ENCODE measurements at regions not wholly inside any gene's neighbourhood (a gene's known extent, or its start where the extent isn't known, plus 50 kb on each side); places are given as distances from the start of the nearest gene placed in this dataset.

- Mint-ChIP-seq H3K4me3 (no peak overlapping the region), H3K36me3 (peaks cover 4% of the 10 kb centered on the region), H3K9me3 (peaks cover 17% of the 10 kb centered on the region), H3K27ac (peak overlapping the region; percentile 77), H3K27me3 (ENCODE audit: low read depth) (no peaks in the 10 kb centered on the region), H3K4me1 (peaks cover 32% of the 10 kb centered on the region)
- TF ChIP-seq, protein P1, sequence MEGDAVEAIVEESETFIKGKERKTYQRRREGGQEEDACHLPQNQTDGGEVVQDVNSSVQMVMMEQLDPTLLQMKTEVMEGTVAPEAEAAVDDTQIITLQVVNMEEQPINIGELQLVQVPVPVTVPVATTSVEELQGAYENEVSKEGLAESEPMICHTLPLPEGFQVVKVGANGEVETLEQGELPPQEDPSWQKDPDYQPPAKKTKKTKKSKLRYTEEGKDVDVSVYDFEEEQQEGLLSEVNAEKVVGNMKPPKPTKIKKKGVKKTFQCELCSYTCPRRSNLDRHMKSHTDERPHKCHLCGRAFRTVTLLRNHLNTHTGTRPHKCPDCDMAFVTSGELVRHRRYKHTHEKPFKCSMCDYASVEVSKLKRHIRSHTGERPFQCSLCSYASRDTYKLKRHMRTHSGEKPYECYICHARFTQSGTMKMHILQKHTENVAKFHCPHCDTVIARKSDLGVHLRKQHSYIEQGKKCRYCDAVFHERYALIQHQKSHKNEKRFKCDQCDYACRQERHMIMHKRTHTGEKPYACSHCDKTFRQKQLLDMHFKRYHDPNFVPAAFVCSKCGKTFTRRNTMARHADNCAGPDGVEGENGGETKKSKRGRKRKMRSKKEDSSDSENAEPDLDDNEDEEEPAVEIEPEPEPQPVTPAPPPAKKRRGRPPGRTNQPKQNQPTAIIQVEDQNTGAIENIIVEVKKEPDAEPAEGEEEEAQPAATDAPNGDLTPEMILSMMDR (IDR thresholded peaks at IDR 0.05; ENCODE audit: unreplicated experiment): no peak
- DNase-seq (ENCODE audit: low spot score in 2 of 2, unreplicated experiment in 2 of 2): no peak
Measured at GRCh38 chr4:96784336-96784735, 944.4 kb downstream of the PDHA2 start.

DNA sequence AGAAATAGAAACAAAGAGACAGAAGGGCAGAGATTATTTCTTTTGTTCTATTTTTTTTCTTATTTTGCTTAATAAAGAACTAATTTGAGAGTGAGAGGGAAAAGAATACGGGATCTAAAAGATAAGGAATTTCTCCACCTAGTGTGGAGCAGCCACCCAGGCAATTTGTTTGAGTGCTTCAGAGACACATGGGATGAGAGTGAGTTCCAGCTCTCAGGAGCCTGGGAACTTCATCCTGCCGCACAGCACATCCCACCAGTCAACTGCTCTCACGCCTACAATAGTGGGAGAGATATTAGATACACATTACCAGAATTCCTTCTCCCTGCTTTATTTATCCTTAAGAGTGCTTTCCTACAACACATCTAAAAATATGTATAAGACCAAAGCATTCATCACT is 946.4 kb downstream of the PDHA2 start:
- Mint-ChIP-seq H3K9me3 (peaks cover 8% of the 10 kb centered on the region), H3K4me1 (peaks cover 32% of the 10 kb centered on the region), H3K27me3 (ENCODE audit: low read depth) (no peaks in the 10 kb centered on the region), H3K27ac (peak overlapping the region; percentile 76), H3K36me3 (no peaks in the 10 kb centered on the region), H3K4me3 (no peak overlapping the region)
- DNase-seq (ENCODE audit: low spot score in 2 of 2, unreplicated experiment in 2 of 2): no peak
- TF ChIP-seq, protein P1 (IDR thresholded peaks at IDR 0.05; ENCODE audit: unreplicated experiment): no peak

DNA sequence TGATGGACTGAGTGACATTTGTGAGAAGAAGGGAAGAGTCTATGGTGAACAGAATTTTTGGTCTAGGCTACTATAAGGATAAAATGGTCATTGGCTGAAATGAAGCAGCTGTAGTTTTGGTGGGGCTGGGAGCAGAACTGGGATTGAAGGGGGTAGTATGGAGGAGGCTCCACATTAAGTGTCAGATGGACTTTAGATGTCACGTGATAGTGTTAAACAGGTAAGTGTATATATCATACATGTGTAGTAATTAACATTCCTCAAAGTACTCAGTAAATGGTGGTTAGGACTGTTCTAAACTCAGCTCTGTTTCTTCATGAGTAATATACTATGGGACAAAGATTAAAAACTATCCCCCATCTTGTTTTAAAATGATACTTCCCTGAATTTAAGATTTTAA is 947.9 kb downstream of the PDHA2 start:
- Mint-ChIP-seq H3K27ac (no peak overlapping the region), H3K36me3 (no peaks in the 10 kb centered on the region), H3K4me3 (no peak overlapping the region), H3K9me3 (peaks cover 6% of the 10 kb centered on the region), H3K4me1 (peaks cover 32% of the 10 kb centered on the region), H3K27me3 (ENCODE audit: low read depth) (no peaks in the 10 kb centered on the region)
- no peak for DNase-seq (ENCODE audit: low spot score in 2 of 2, unreplicated experiment in 2 of 2)
- TF ChIP-seq, protein P1 (IDR thresholded peaks at IDR 0.05; ENCODE audit: unreplicated experiment): no peak

DNA sequence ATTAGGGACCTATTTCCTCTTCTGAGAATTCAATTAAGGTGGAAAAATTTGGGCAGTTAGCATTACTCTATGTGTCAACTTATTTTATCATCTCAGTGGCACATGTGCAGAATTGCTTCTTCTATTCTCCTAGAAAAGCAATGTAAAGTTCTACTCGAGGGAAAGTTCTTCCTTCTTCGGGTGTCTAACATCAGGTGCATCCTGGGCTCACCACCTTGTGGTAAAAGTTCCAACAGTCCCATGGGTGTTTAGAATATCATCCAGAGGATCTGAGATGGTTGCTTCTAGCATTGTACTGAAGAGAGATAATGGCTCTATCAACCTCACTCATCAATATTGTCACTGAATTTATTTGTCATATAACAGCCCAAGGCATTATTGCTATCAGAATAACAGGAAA is 969.7 kb downstream of the PDHA2 start:
- H3K4me3 Mint-ChIP-seq: no peak overlapping the region
- peaks cover 2% of the 10 kb centered on the region for H3K36me3 Mint-ChIP-seq
- H3K4me1 Mint-ChIP-seq: no peaks in the 10 kb centered on the region
- TF ChIP-seq, protein P1 (IDR thresholded peaks at IDR 0.05; ENCODE audit: unreplicated experiment): no peak
- H3K9me3 Mint-ChIP-seq: peaks cover 32% of the 10 kb centered on the region
- no peak for DNase-seq (ENCODE audit: low spot score in 2 of 2, unreplicated experiment in 2 of 2)
- H3K27me3 Mint-ChIP-seq (ENCODE audit: low read depth): no peaks in the 10 kb centered on the region
- H3K27ac Mint-ChIP-seq: no peak overlapping the region

DNA sequence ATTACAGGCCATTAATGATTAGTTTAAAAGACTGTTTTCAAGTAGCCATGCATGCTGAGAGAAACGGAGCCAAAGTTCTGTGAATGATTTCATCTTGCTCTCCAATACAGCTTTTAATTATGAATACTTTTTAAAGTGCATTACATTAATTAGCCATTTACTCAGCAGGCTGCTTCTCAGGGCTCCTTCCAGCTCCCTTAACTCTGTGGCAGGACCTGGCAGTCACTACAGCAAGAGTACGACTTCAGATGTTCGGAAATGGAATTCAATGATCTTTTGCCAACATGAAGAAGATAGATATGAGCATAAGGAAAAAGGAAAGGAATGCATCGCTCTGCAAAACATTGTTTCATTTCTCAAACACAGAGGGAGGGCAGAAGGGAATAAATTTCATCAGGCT is 987.2 kb downstream of the PDHA2 start:
- Mint-ChIP-seq H3K4me1 (peaks cover 29% of the 10 kb centered on the region), H3K27me3 (ENCODE audit: low read depth) (no peaks in the 10 kb centered on the region), H3K27ac (peak overlapping the region; percentile 82), H3K36me3 (no peaks in the 10 kb centered on the region), H3K9me3 (peaks cover 7% of the 10 kb centered on the region), H3K4me3 (no peak overlapping the region)
- no peak for DNase-seq (ENCODE audit: low spot score in 2 of 2, unreplicated experiment in 2 of 2)
- TF ChIP-seq, protein P1 (IDR thresholded peaks at IDR 0.05; ENCODE audit: unreplicated experiment): no peak

DNA sequence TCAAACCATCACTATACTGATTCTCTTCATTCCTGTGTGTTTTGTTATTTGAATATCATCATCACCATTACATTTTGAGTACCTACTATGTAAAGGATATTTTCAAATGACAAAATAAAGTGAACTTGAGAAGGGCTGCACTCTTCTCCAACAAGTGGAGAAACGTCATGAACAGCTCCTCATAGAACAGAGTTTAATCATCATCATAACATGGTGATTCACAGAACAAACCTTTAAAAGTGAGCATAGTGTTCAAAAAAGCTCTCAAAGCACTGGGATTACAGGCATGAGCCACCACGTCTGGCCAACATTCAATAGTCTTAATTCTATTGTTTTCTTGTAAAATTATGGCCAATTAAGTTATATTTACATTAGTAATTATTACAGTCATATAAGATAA is 993.9 kb downstream of the PDHA2 start:
- TF ChIP-seq, protein P1 (IDR thresholded peaks at IDR 0.05; ENCODE audit: unreplicated experiment): no peak
- no peak overlapping the region for H3K4me3 Mint-ChIP-seq
- no peak overlapping the region for H3K27ac Mint-ChIP-seq

More for the DNA sequence above, 993.9 kb downstream of the PDHA2 start:
- Mint-ChIP-seq H3K4me1 (peaks cover 29% of the 10 kb centered on the region), H3K36me3 (no peaks in the 10 kb centered on the region), H3K27me3 (ENCODE audit: low read depth) (no peaks in the 10 kb centered on the region), H3K9me3 (peaks cover 7% of the 10 kb centered on the region)
- no peak for DNase-seq (ENCODE audit: low spot score in 2 of 2, unreplicated experiment in 2 of 2)

Measured in mesothelial cell of epicardium (in vitro differentiated cells).